Trophoblast cell (in vitro differentiated cells and primary cell): ENCODE measurements at regions not wholly inside any gene's neighbourhood (a gene's known extent, or its start where the extent isn't known, plus 50 kb on each side); places are given as distances from the start of the nearest gene placed in this dataset.

Experiments used
- DNase-seq, 2 donors: peaks; one replicate each; pipeline ENCODE4 v3.0.0-alpha.2; 2016
- H2AFZ ChIP-seq: 2 replicates; pipeline ENCODE4 v1.6.1; 2013; ENCODE audit warnings: low read length, moderate library complexity, mild to moderate bottlenecking; ENCODE audit not compliant: insufficient read depth, poor library complexity
- H2AK5ac ChIP-seq: 2 replicates; pipeline ENCODE4 v1.6.1; 2013; ENCODE audit warnings: mild to moderate bottlenecking, low read length
- H2BK120ac ChIP-seq: 2 replicates; pipeline ENCODE4 v1.6.1; 2013; ENCODE audit warnings: low read length, mild to moderate bottlenecking, moderate library complexity; ENCODE audit not compliant: insufficient read depth, poor library complexity
- H2BK12ac ChIP-seq: 2 replicates; pipeline ENCODE4 v1.6.1; 2013; ENCODE audit warnings: mild to moderate bottlenecking, low read length, moderate library complexity
- H2BK5ac ChIP-seq: 2 replicates; pipeline ENCODE4 v1.6.1; 2013; ENCODE audit warnings: low read length, low read depth, moderate library complexity, mild to moderate bottlenecking; ENCODE audit not compliant: poor library complexity
- H3K14ac ChIP-seq: 2 replicates; pipeline ENCODE4 v1.6.1; 2013; ENCODE audit warnings: mild to moderate bottlenecking, low read length
- H3K18ac ChIP-seq: 2 replicates; pipeline ENCODE4 v1.6.1; 2013; ENCODE audit warnings: mild to moderate bottlenecking, low read length
- H3K23ac ChIP-seq: 2 replicates; pipeline ENCODE4 v1.6.1; 2013; ENCODE audit warnings: low read length
- H3K27ac ChIP-seq: 2 replicates; pipeline ENCODE4 v1.5.1; 2013; ENCODE audit warnings: low read depth, mild to moderate bottlenecking, inconsistent platforms, low read length, moderate library complexity
- H3K27me3 ChIP-seq: 2 replicates; pipeline ENCODE4 v1.6.1; 2013; ENCODE audit warnings: inconsistent platforms, mild to moderate bottlenecking, low read length, moderate library complexity; ENCODE audit not compliant: insufficient read depth
- H3K36me3 ChIP-seq, 2 experiments: 1 replicate in 1 of 2; 2 replicates in 1 of 2; pipeline ENCODE4 v1.6.1; 2013; ENCODE audit warnings: low read length in 2 of 2, mild to moderate bottlenecking in 2 of 2, moderate library complexity in 1 of 2; ENCODE audit not compliant: insufficient read depth in 2 of 2, control insufficient read depth in 1 of 2
- H3K4ac ChIP-seq: 2 replicates; pipeline ENCODE4 v1.6.1; 2013; ENCODE audit warnings: low read depth, mild to moderate bottlenecking, low read length, moderate library complexity
- H3K4me1 ChIP-seq, 2 experiments: 1 replicate in 1 of 2; 2 replicates in 1 of 2; pipeline ENCODE4 v1.6.1; 2013; ENCODE audit warnings: low read length in 2 of 2, mild to moderate bottlenecking in 2 of 2, moderate library complexity in 1 of 2; ENCODE audit not compliant: insufficient read depth in 2 of 2, control insufficient read depth in 1 of 2
- H3K4me2 ChIP-seq: 2 replicates; pipeline ENCODE4 v1.6.1; 2013; ENCODE audit warnings: inconsistent platforms, mild to moderate bottlenecking, low read length, moderate library complexity
- H3K4me3 ChIP-seq: 2 replicates; pipeline ENCODE4 v1.5.1; 2013; ENCODE audit warnings: mild to moderate bottlenecking, low read depth, low read length, inconsistent platforms
- H3K79me1 ChIP-seq: one replicate; pipeline ENCODE4 v1.6.1; 2013; ENCODE audit warnings: low read length
- H3K79me2 ChIP-seq: 2 replicates; pipeline ENCODE4 v1.6.1; 2013; ENCODE audit warnings: low read length, mild to moderate bottlenecking; ENCODE audit not compliant: control insufficient read depth, insufficient read depth, poor library complexity
- H3K9ac ChIP-seq: 2 replicates; pipeline ENCODE4 v1.6.1; 2013; ENCODE audit warnings: mild to moderate bottlenecking, low read length
- H3K9me3 ChIP-seq: 2 replicates; pipeline ENCODE4 v1.6.1; 2013; ENCODE audit warnings: low read depth, mild to moderate bottlenecking, control low read depth, inconsistent platforms, low read length; ENCODE audit not compliant: insufficient read depth
- H4K12ac ChIP-seq: 2 replicates; pipeline ENCODE4 v1.6.1; 2013; ENCODE audit warnings: low read depth, mild to moderate bottlenecking, low read length, moderate library complexity
- H4K8ac ChIP-seq: 2 replicates; pipeline ENCODE4 v1.6.1; 2013; ENCODE audit warnings: low read depth, mild to moderate bottlenecking, low read length, moderate library complexity
- H4K91ac ChIP-seq: one replicate; pipeline ENCODE4 v1.6.1; 2013; ENCODE audit warnings: low read depth, mild to moderate bottlenecking, low read length, moderate library complexity
- WGBS: extraction: QIAGEN DNeasy Blood & Tissue Kit; methylation state at CpG from one replicate; pipeline ENCODE4 v1.1.7; 2013; ENCODE audit warnings: missing lambda C conversion rate; ENCODE audit not compliant: insufficient read length, insufficient coverage; ENCODE audit errors: extremely low coverage; 5-methylcytosine and 5-hydroxymethylcytosine counted together

DNA sequence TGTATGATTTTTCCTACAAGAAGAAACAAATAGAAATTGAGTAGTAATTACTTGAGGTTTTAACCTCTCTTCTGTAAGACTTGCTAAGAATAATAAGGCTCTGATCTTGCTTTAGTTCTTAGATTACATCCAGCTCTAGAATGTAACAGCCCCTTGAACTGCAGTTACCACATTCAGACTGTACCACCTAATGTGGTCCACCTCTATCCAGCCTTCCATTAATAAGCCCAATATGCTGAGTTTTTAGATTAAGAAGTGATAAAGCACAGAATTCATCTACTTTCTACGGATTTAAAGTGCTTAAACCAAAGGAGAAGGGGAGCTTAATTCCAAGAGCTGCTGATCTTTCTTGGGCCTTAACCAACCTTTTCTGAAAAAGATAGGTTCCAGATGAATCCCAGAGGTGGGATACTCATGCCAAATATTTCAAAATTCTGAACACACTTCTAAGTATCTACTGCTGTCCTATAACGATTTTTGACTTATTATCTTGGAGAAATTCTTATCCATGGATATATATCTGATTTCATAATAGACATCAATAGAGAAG, 131.5 kb downstream of the ZNF608 start:
- no peak overlapping the region for H3K27ac ChIP-seq
- no CpG with 5 or more reads among the region's 2 CpGs for WGBS
- peaks cover 0 to 3% of the 10 kb centered on the region in 2 experiments for H3K36me3 ChIP-seq
- H3K27me3 ChIP-seq: no peaks in the 10 kb centered on the region
- no peak overlapping the region for H3K14ac ChIP-seq
- H2AK5ac ChIP-seq: no peak overlapping the region
- no peak overlapping the region for H2BK120ac ChIP-seq
- H2BK5ac ChIP-seq: no peak overlapping the region
- no peak overlapping the region for H3K18ac ChIP-seq
- H3K9me3 ChIP-seq: no peaks in the 10 kb centered on the region
- no peak overlapping the region for H3K4me3 ChIP-seq
- no peaks in the 10 kb centered on the region for H3K4me1 ChIP-seq
- H4K91ac ChIP-seq: no peak overlapping the region
- no peak overlapping the region for H3K4me2 ChIP-seq
- H3K4ac ChIP-seq: no peak overlapping the region
- H3K9ac ChIP-seq: no peak overlapping the region
- no peak overlapping the region for H4K12ac ChIP-seq
- H2AFZ ChIP-seq: no peak overlapping the region
- no peak for DNase-seq
- H3K79me1 ChIP-seq: no peaks in the 10 kb centered on the region
- no peaks in the 10 kb centered on the region for H3K79me2 ChIP-seq
- H3K23ac ChIP-seq: no peak overlapping the region
- no peak overlapping the region for H4K8ac ChIP-seq
- H2BK12ac ChIP-seq: no peak overlapping the region

- no peak overlapping the region for H3K27ac ChIP-seq
- WGBS: no CpG with 5 or more reads among the region's 1 CpG
- H3K4me2 ChIP-seq: no peak overlapping the region
- no peak overlapping the region for H3K4ac ChIP-seq
- no peak overlapping the region for H2BK5ac ChIP-seq
- H3K36me3 ChIP-seq: peaks cover 0 to 3% of the 10 kb centered on the region in 2 experiments
- H3K79me2 ChIP-seq: no peaks in the 10 kb centered on the region
- no peaks in the 10 kb centered on the region for H3K79me1 ChIP-seq
- no peak overlapping the region for H3K14ac ChIP-seq
- no peak overlapping the region for H2AK5ac ChIP-seq
- no peak overlapping the region for H4K91ac ChIP-seq
- no peak overlapping the region for H4K12ac ChIP-seq
- DNase-seq: no peak
- H3K9me3 ChIP-seq: no peaks in the 10 kb centered on the region
- H3K4me3 ChIP-seq: no peak overlapping the region
- no peak overlapping the region for H2BK12ac ChIP-seq
- H4K8ac ChIP-seq: no peak overlapping the region
- no peak overlapping the region for H3K23ac ChIP-seq
- no peaks in the 10 kb centered on the region for H3K27me3 ChIP-seq
- no peak overlapping the region for H3K9ac ChIP-seq
- no peak overlapping the region for H2AFZ ChIP-seq
- H3K4me1 ChIP-seq: no peaks in the 10 kb centered on the region
- H3K18ac ChIP-seq: no peak overlapping the region
- no peak overlapping the region for H2BK120ac ChIP-seq
Observed at GRCh38 chr5:124614105-124614504, 132.3 kb downstream of the ZNF608 start.

DNA sequence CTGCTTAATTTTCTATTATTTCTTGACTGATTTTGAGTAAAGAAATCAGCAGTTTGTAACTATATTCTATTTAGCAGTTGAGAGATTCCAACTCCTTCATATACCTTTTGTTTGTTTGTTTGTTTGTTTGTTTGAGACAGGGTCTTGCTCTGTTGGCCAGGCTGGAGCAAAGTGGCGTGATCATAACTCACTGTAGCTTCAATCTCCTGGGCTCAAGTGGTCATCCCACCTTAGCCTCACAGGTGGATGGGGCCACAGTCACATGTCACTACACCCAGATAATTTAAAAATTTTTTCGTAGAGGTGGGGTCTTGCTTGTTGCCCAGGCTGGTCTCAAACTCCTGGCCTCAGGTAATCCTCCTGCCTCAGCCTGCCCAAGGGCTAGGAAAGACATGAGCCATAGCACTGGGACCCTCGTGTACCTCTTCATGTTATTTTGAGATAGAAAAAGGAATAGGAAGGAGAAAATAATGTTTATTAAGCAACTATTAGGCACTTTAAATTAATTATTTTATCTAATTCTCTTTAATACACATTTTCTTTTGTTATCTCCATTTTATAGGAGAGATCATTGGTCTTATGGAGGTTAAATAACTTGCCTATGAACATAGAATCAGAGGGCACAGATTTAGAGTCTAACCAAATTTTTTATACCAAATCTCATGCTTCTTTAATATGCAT, 133.0 kb downstream of the ZNF608 start:
- Histone ChIP-seq H3K27ac (no peak overlapping the region), H3K79me1 (no peaks in the 10 kb centered on the region), H3K79me2 (no peaks in the 10 kb centered on the region), H4K8ac (no peak overlapping the region), H3K4me2 (no peak overlapping the region), H2BK120ac (no peak overlapping the region), H3K27me3 (no peaks in the 10 kb centered on the region), H3K36me3 (peaks cover 0 to 3% of the 10 kb centered on the region in 2 experiments), H2AFZ (no peak overlapping the region), H4K91ac (no peak overlapping the region), H3K23ac (no peak overlapping the region), H3K9ac (no peak overlapping the region), H3K14ac (no peak overlapping the region), H3K4me3 (no peak overlapping the region), H3K18ac (no peak overlapping the region), H2BK12ac (no peak overlapping the region), H2BK5ac (no peak overlapping the region), H4K12ac (no peak overlapping the region), H2AK5ac (no peak overlapping the region), H3K9me3 (no peaks in the 10 kb centered on the region), H3K4ac (no peak overlapping the region), H3K4me1 (no peaks in the 10 kb centered on the region)
- no CpG with 5 or more reads among the region's 3 CpGs for WGBS
- DNase-seq: no peak

DNA sequence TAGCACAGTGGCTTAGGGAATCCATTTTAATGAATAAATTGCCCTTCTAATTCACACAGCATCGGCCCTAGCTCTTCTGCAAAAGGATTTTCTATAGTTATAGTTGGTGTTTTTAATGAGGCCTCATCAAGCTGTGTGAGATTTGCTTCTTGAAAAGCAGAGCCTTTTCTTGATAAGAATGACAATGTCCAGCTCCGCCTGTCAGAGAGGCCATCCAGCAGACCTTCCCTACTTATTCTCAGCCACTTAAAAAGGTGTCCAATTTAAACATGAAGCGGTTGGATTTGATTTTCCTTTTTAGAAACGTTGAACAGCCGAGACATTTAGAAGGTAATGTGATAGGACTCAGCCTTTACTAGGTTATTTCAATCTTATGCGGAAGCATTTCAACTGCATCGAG, 134.4 kb downstream of the ZNF608 start:
- H2BK12ac ChIP-seq: no peak overlapping the region
- no peaks in the 10 kb centered on the region for H3K9me3 ChIP-seq
- H3K23ac ChIP-seq: no peak overlapping the region
- H2BK5ac ChIP-seq: no peak overlapping the region
- H3K4me3 ChIP-seq: no peak overlapping the region
- H4K8ac ChIP-seq: no peak overlapping the region
- no peak overlapping the region for H3K18ac ChIP-seq
- no peaks in the 10 kb centered on the region for H3K79me2 ChIP-seq
- no peak overlapping the region for H4K91ac ChIP-seq
- no peak overlapping the region for H4K12ac ChIP-seq
- no peak for DNase-seq
- H3K4me1 ChIP-seq: no peaks in the 10 kb centered on the region
- no peak overlapping the region for H2AFZ ChIP-seq
- no peak overlapping the region for H2BK120ac ChIP-seq
- H2AK5ac ChIP-seq: no peak overlapping the region
- WGBS: no CpG with 5 or more reads among the region's 7 CpGs
- H3K79me1 ChIP-seq: no peaks in the 10 kb centered on the region
- no peak overlapping the region for H3K14ac ChIP-seq
- no peak overlapping the region for H3K4me2 ChIP-seq
- no peak overlapping the region for H3K27ac ChIP-seq
- no peak overlapping the region for H3K4ac ChIP-seq
- no peak overlapping the region for H3K9ac ChIP-seq
- peaks cover 0 to 3% of the 10 kb centered on the region in 2 experiments for H3K36me3 ChIP-seq
- no peaks in the 10 kb centered on the region for H3K27me3 ChIP-seq
